ENCODE measurements at regions not wholly inside any gene's neighbourhood (a gene's known extent, or its start where the extent isn't known, plus 50 kb on each side); places are given as distances from the start of the nearest gene placed in this dataset.

GRCh38 chr18:39276764-39277163, 1711.2 kb upstream of the CELF4 start:
- no peak for ATAC-seq
- no peaks in the 10 kb centered on the region for H3K4me1 ChIP-seq (ENCODE audit: control insufficient read depth, insufficient read depth, low read length)
- DNase-seq, result no peak
- no peak overlapping the region for H3K4me3 ChIP-seq (ENCODE audit: low read length)
- no peaks in the 10 kb centered on the region for H3K9me3 ChIP-seq (ENCODE audit: control insufficient read depth, low read length)
- no peaks in the 10 kb centered on the region for H3K27me3 ChIP-seq (ENCODE audit: control insufficient read depth, insufficient read depth)
- intact Hi-C loops (cut with DNase I), result no loop called here
- H3K27ac ChIP-seq (ENCODE audit: low read length), result no peak overlapping the region

GRCh38 chr18:39274535-39274934, 1708.9 kb upstream of the CELF4 start:
- DNase-seq (no peak), ATAC-seq (no peak)
- Histone ChIP-seq H3K9me3 (ENCODE audit: control insufficient read depth, low read length) (no peaks in the 10 kb centered on the region), H3K4me1 (ENCODE audit: control insufficient read depth, insufficient read depth, low read length) (no peaks in the 10 kb centered on the region), H3K4me3 (ENCODE audit: low read length) (no peak overlapping the region), H3K27me3 (ENCODE audit: control insufficient read depth, insufficient read depth) (no peaks in the 10 kb centered on the region), H3K27ac (ENCODE audit: low read length) (no peak overlapping the region)
- intact Hi-C loops (cut with DNase I), result no loop called here
- WGBS, result 23% methylated on average over 1 of the region's 1 CpG

- intact Hi-C loops (cut with DNase I), result no loop called here
- ATAC-seq (no peak), DNase-seq (no peak)
- no peak overlapping the region for H3K27ac ChIP-seq (ENCODE audit: low read length)
- H3K4me3 ChIP-seq (ENCODE audit: low read length), result no peak overlapping the region
- H3K9me3 ChIP-seq (ENCODE audit: control insufficient read depth, low read length), result no peaks in the 10 kb centered on the region
- H3K4me1 ChIP-seq (ENCODE audit: control insufficient read depth, insufficient read depth, low read length), result no peaks in the 10 kb centered on the region
- WGBS, result 38% methylated on average over 1 of the region's 1 CpG
- H3K27me3 ChIP-seq (ENCODE audit: control insufficient read depth, insufficient read depth), result no peaks in the 10 kb centered on the region
Measured at GRCh38 chr18:39272230-39272629, 1706.6 kb upstream of the CELF4 start.

GRCh38 chr18:39271654-39272053, 1706.1 kb upstream of the CELF4 start:
- Histone ChIP-seq H3K27me3 (ENCODE audit: control insufficient read depth, insufficient read depth) (no peaks in the 10 kb centered on the region), H3K9me3 (ENCODE audit: control insufficient read depth, low read length) (no peaks in the 10 kb centered on the region), H3K4me3 (ENCODE audit: low read length) (no peak overlapping the region), H3K27ac (ENCODE audit: low read length) (no peak overlapping the region), H3K4me1 (ENCODE audit: control insufficient read depth, insufficient read depth, low read length) (no peaks in the 10 kb centered on the region)
- WGBS, result 72% methylated on average over 4 of the region's 4 CpGs
- ATAC-seq (no peak), DNase-seq (no peak)
- intact Hi-C loops (cut with DNase I), result no loop called here

- WGBS, result 51% methylated on average over 1 of the region's 1 CpG
- no peak for DNase-seq
- no peak overlapping the region for H3K27ac ChIP-seq (ENCODE audit: low read length)
- no peak overlapping the region for H3K4me3 ChIP-seq (ENCODE audit: low read length)
- intact Hi-C loops (cut with DNase I), result no loop called here
- H3K4me1 ChIP-seq (ENCODE audit: control insufficient read depth, insufficient read depth, low read length), result no peaks in the 10 kb centered on the region
- H3K27me3 ChIP-seq (ENCODE audit: control insufficient read depth, insufficient read depth), result no peaks in the 10 kb centered on the region
- ATAC-seq, result no peak
- no peaks in the 10 kb centered on the region for H3K9me3 ChIP-seq (ENCODE audit: control insufficient read depth, low read length)
Measured at GRCh38 chr18:39260565-39260964, 1695.0 kb upstream of the CELF4 start.

GRCh38 chr18:39259736-39260135, 1694.1 kb upstream of the CELF4 start:
- no peak overlapping the region for H3K4me3 ChIP-seq (ENCODE audit: low read length)
- H3K9me3 ChIP-seq (ENCODE audit: control insufficient read depth, low read length), result no peaks in the 10 kb centered on the region
- no peaks in the 10 kb centered on the region for H3K27me3 ChIP-seq (ENCODE audit: control insufficient read depth, insufficient read depth)

GRCh38 chr18:39244242-39244641, 1678.6 kb upstream of the CELF4 start:
- Histone ChIP-seq H3K9me3 (ENCODE audit: control insufficient read depth, low read length) (no peaks in the 10 kb centered on the region), H3K27ac (ENCODE audit: low read length) (no peak overlapping the region), H3K4me1 (ENCODE audit: control insufficient read depth, insufficient read depth, low read length) (no peaks in the 10 kb centered on the region), H3K4me3 (ENCODE audit: low read length) (no peak overlapping the region), H3K27me3 (ENCODE audit: control insufficient read depth, insufficient read depth) (no peaks in the 10 kb centered on the region)
- WGBS, result 97% methylated on average over 1 of the region's 1 CpG
- intact Hi-C loops (cut with DNase I), result no loop called here
- ATAC-seq, result no peak
- DNase-seq, result no peak

More at GRCh38 chr18:39259736-39260135, 1694.1 kb upstream of the CELF4 start:
- Histone ChIP-seq H3K27ac (ENCODE audit: low read length) (no peak overlapping the region), H3K4me1 (ENCODE audit: control insufficient read depth, insufficient read depth, low read length) (no peaks in the 10 kb centered on the region)
- WGBS, result 94% methylated on average over 1 of the region's 1 CpG
- intact Hi-C loops (cut with DNase I), result no loop called here
- ATAC-seq, result no peak
- DNase-seq, result no peak

- no peak for ATAC-seq
- no peaks in the 10 kb centered on the region for H3K4me1 ChIP-seq (ENCODE audit: control insufficient read depth, insufficient read depth, low read length)
- DNase-seq, result no peak
- intact Hi-C loops (cut with DNase I), result no loop called here
- no peaks in the 10 kb centered on the region for H3K27me3 ChIP-seq (ENCODE audit: control insufficient read depth, insufficient read depth)
- 84% methylated on average over 3 of the region's 3 CpGs for WGBS
- no peaks in the 10 kb centered on the region for H3K9me3 ChIP-seq (ENCODE audit: control insufficient read depth, low read length)
- H3K4me3 ChIP-seq (ENCODE audit: low read length), result no peak overlapping the region
- no peak overlapping the region for H3K27ac ChIP-seq (ENCODE audit: low read length)
Measured at GRCh38 chr18:39241534-39241933, 1675.9 kb upstream of the CELF4 start.

- no peak for DNase-seq
- H3K9me3 ChIP-seq (ENCODE audit: control insufficient read depth, low read length), result no peaks in the 10 kb centered on the region
- 74% methylated on average over 5 of the region's 5 CpGs for WGBS
- ATAC-seq, result no peak
- intact Hi-C loops (cut with DNase I), result no loop called here
- no peaks in the 10 kb centered on the region for H3K4me1 ChIP-seq (ENCODE audit: control insufficient read depth, insufficient read depth, low read length)
- no peak overlapping the region for H3K4me3 ChIP-seq (ENCODE audit: low read length)
- no peaks in the 10 kb centered on the region for H3K27me3 ChIP-seq (ENCODE audit: control insufficient read depth, insufficient read depth)
- H3K27ac ChIP-seq (ENCODE audit: low read length), result no peak overlapping the region
Measured at GRCh38 chr18:39238981-39239660, 1673.5 kb upstream of the CELF4 start.

- 96% methylated on average over 19 of the region's 19 CpGs for WGBS
Measured at GRCh38 chr18:39235118-39235719, 1669.6 kb upstream of the CELF4 start.

GRCh38 chr18:39232937-39233336, 1667.3 kb upstream of the CELF4 start:
- H3K4me1 ChIP-seq (ENCODE audit: control insufficient read depth, insufficient read depth, low read length), result no peaks in the 10 kb centered on the region
- H3K4me3 ChIP-seq (ENCODE audit: low read length), result no peak overlapping the region
- no peak for ATAC-seq
- no peak overlapping the region for H3K27ac ChIP-seq (ENCODE audit: low read length)
- no peak for DNase-seq
- 80% methylated on average over 8 of the region's 8 CpGs for WGBS
- H3K9me3 ChIP-seq (ENCODE audit: control insufficient read depth, low read length), result no peaks in the 10 kb centered on the region
- intact Hi-C loops (cut with DNase I), result no loop called here
- no peaks in the 10 kb centered on the region for H3K27me3 ChIP-seq (ENCODE audit: control insufficient read depth, insufficient read depth)

More at GRCh38 chr18:39235118-39235719, 1669.6 kb upstream of the CELF4 start:
- Histone ChIP-seq H3K4me3 (ENCODE audit: low read length) (no peak overlapping the region), H3K4me1 (ENCODE audit: control insufficient read depth, insufficient read depth, low read length) (no peaks in the 10 kb centered on the region), H3K27me3 (ENCODE audit: control insufficient read depth, insufficient read depth) (no peaks in the 10 kb centered on the region), H3K27ac (ENCODE audit: low read length) (no peak overlapping the region), H3K9me3 (ENCODE audit: control insufficient read depth, low read length) (no peaks in the 10 kb centered on the region)
- DNase-seq (peak in 1 of 3 donors; percentile 45), ATAC-seq (no peak)
- intact Hi-C loops (cut with DNase I), result no loop called here

- Histone ChIP-seq H3K9me3 (ENCODE audit: control insufficient read depth, low read length) (no peaks in the 10 kb centered on the region), H3K27ac (ENCODE audit: low read length) (no peak overlapping the region), H3K4me1 (ENCODE audit: control insufficient read depth, insufficient read depth, low read length) (no peaks in the 10 kb centered on the region), H3K27me3 (ENCODE audit: control insufficient read depth, insufficient read depth) (no peaks in the 10 kb centered on the region), H3K4me3 (ENCODE audit: low read length) (no peak overlapping the region)
- intact Hi-C loops (cut with DNase I), result no loop called here
- ATAC-seq (no peak), DNase-seq (no peak)
- WGBS, result 64% methylated on average over 2 of the region's 2 CpGs
Measured at GRCh38 chr18:39232490-39232889, 1666.9 kb upstream of the CELF4 start.
